H1 (cell line): ENCODE measurements at regions not wholly inside any gene's neighbourhood (a gene's known extent, or its start where the extent isn't known, plus 50 kb on each side); places are given as distances from the start of the nearest gene placed in this dataset.

Source experiments
- EZH2 ChIP-seq: fragments of 200-600 bp; sonication (generic); IDR thresholded peaks from 2 replicates; pipeline ENCODE4 v1.7.1; 2012; ENCODE audit warnings: low read depth, mild to moderate bottlenecking, moderate library complexity, low read length, inconsistent platforms; ENCODE audit not compliant: severe bottlenecking

GRCh38 chr5:92337772-92338234, 954.7 kb upstream of the ARRDC3 start (continued):
- no peak for TF ChIP-seq EZH2
- TF ChIP-seq, all 59 proteins: peak for 0
